Astrocyte of the hippocampus (primary cell): ENCODE measurements at regions not wholly inside any gene's neighbourhood (a gene's known extent, or its start where the extent isn't known, plus 50 kb on each side); places are given as distances from the start of the nearest gene placed in this dataset.
"Not testable (repeated sequence)": the region's sequence is repeated elsewhere in the genome, so short reads cannot be mapped to it uniquely, and the experiment has no call there.

Experiments used
- DNase-seq: peaks from one replicate; pipeline ENCODE4 v3.0.0; 2011; ENCODE audit warnings: low read depth, low spot score

- DNase-seq, result no peak
Measured at GRCh38 chr7:20520530-20520929, 94.9 kb upstream of the ABCB5 start.

- no peak for DNase-seq
Measured at GRCh38 chr7:20521243-20521642, 94.2 kb upstream of the ABCB5 start.

- no peak for DNase-seq
Measured at GRCh38 chr7:20529260-20529659, 86.2 kb upstream of the ABCB5 start.

- DNase-seq, result peak; percentile 83
Measured at GRCh38 chr7:20532890-20533289, 82.6 kb upstream of the ABCB5 start.

- no peak for DNase-seq
Measured at GRCh38 chr7:20534543-20534942, 80.9 kb upstream of the ABCB5 start.

GRCh38 chr7:20535541-20535940, 79.9 kb upstream of the ABCB5 start:
- no peak for DNase-seq

GRCh38 chr7:20539201-20539600, 76.3 kb upstream of the ABCB5 start:
- DNase-seq, result no peak

- DNase-seq, result no peak
Measured at GRCh38 chr7:20541608-20542349, 73.7 kb upstream of the ABCB5 start.

GRCh38 chr7:20542594-20542993, 72.9 kb upstream of the ABCB5 start:
- DNase-seq, result no peak

- DNase-seq, result no peak
Measured at GRCh38 chr7:20543500-20543899, 72.0 kb upstream of the ABCB5 start.

GRCh38 chr7:20545016-20545415, 70.5 kb upstream of the ABCB5 start:
- no peak for DNase-seq

- DNase-seq, result not testable (repeated sequence)
Measured at GRCh38 chr7:20546958-20547357, 68.5 kb upstream of the ABCB5 start.

- no peak for DNase-seq
Measured at GRCh38 chr7:20554072-20554471, 61.4 kb upstream of the ABCB5 start.

GRCh38 chr7:20556091-20556490, 59.4 kb upstream of the ABCB5 start:
- DNase-seq, result no peak

- DNase-seq, result no peak
Measured at GRCh38 chr7:20557116-20557515, 58.4 kb upstream of the ABCB5 start.

GRCh38 chr7:20558963-20559716, 56.3 kb upstream of the ABCB5 start:
- DNase-seq, result no peak

- no peak for DNase-seq
Measured at GRCh38 chr7:20559883-20560282, 55.6 kb upstream of the ABCB5 start.

GRCh38 chr7:20560325-20561180, 54.9 kb upstream of the ABCB5 start:
- DNase-seq, result no peak

- peak; percentile 73 for DNase-seq
Measured at GRCh38 chr7:20561466-20561865, 54.0 kb upstream of the ABCB5 start.

- DNase-seq, result peak; percentile 57
Measured at GRCh38 chr7:20561908-20562307, 53.6 kb upstream of the ABCB5 start.

GRCh38 chr7:20562461-20562860, 53.0 kb upstream of the ABCB5 start:
- no peak for DNase-seq
